GM18861 (cell line): ENCODE measurements at regions not wholly inside any gene's neighbourhood (a gene's known extent, or its start where the extent isn't known, plus 50 kb on each side); places are given as distances from the start of the nearest gene placed in this dataset.
A peak's percentile ranks its signal among the peaks of the same experiment; 100 is the strongest.

ENCODE experiments used
- ATAC-seq: cut with Tn5 transposase; IDR thresholded peaks from one replicate; pipeline ENCODE4 v1.9.1; 2021; ENCODE audit not compliant: unreplicated experiment

DNA sequence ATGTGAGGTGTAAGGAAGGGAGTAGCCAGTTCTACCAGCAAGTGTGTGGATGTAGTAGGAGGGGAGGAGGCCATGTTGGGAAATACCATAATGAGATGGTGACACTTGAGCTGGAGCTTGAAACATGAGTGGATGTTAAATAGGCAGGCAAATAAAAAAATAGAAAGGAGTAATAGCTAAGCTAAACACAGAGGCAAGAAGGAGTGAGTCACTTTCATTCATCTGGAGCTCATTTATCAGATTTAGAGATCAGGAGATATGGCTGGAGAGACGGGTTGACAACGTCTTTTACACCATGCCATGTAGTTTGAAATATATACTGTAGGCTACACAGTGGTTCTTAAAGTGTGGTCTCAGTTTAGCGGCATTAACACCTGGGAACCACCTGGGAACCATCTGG lies 390.5 kb downstream of the DIPK2A start:
- ATAC-seq, result no peak

DNA sequence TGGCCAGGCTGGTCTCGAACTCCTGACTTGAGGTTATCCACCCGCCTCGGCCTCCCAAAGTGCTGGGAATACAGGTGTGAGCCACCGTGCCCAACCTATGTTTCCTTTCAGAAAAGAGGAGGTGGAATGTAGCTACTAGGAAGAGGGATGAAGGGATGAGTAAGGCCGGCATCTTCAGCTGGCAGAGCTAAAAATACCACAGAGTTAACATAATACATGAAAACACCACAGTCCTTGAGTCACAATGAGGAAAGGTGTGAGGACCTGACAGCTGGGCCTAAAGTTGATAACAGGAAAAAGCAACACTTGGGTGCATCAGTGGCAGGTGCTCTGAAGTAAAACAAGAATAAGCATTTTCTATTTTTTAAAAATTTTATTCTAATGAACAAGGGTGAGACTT lies 392.2 kb downstream of the DIPK2A start:
- ATAC-seq, result no peak

DNA sequence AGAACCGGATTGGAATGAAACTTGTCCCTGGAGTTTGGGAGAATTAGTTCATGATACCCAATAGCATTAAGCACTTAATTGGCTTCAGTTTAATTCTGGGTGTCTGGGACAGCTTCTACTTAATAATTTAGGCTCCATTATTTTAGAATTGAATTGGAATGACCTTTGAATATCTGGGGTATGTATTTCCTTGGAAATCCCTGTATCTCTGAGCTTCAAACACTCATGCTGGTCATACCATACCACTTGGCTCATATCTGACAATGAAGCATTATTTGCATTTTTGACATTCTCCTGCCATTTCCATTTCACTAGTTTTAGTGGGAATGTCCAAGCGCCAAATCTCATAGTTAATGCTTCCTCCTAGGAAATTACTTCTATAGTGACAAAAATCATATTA lies 393.1 kb downstream of the DIPK2A start:
- no peak for ATAC-seq

DNA sequence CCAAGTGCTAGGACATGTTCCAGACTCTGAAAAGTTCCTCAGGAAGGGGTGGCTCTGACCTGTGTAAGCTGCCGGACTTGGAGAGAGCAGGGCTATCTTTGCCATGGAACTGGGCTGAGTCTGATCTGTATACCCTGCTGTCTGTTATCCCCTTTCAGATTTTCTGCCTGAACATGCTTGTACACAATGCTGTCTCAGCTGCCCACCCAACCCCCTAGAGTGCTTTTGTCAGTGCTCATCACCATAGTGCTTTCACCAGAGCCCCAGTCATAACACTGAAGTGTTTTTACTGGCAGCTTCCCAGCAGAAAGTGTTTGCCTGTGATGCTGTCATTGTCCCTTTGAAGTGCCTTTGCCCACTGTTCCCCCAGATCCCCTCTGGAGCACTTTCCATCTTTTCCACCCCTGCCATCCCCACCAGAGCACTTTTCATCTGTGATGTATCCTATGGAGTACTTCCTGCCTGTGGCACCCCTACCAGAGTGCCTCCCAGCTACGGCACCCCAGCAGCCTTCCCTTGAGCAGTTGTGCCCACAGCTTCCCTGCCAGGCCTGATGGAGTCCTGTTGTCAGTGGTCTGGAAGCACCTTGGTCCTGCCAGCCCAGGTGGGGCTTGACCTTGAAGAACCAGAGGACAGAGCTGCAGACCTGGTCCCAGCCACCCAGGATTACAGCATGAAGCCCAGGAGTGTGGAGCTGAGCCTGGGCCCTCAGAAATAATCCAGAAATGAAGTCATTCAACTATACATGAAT lies 397.7 kb downstream of the DIPK2A start:
- no peak for ATAC-seq

DNA sequence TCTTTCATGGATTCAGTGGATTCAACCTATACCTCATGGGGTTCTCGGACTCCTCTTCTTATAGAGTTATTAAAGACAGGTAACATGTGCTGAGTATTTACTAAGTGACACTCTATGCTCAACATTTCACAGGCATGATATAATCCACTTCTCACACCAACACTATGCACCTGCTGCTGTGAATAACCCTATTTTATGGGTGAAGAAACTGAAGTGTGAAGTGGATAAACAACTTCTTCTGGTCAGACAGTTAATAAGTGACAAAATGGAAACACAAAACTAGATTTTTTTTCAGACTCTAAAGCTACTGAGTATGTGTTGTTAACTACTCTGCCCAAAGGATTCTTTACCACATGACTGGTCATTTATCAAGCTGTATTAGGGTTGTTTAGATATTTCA lies 403.5 kb downstream of the DIPK2A start:
- ATAC-seq, result no peak

DNA sequence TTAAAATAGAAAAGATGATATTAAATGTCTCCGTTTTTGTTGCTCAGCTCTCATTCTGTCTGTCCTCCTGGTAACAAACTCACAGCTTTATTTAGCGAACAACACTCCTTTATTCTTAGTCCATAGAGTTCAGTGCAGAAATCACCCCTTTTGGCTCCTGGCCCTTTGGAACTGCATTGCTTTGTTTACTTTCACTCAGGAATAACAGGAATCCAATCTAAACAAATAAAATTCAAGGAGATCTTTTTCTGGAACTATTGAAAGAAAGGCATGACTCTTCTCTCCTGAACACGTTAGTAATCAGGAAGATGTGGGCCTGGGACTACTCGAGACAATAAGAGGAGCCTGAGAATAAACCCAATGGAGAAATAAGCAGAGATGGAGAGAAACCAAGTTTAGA lies 409.2 kb downstream of the DIPK2A start:
- ATAC-seq, result no peak

DNA sequence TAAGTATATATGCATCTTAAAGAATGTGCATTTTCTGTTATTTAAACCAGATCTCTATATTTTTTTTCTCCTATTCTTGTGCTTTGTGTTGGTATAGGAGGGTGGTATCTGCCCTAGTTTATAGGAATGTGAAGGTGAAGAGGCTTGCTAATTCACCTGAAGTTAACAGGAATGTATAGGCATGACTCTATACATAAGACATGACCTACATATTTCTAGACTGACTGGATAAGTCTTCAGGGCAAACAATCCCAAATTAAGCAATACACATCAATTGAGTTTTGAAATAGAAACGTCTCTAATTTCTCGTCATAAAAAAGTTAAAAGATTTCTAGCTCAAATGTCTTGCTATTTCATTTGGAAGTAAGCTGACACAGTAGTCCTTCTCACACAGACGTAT lies 410.0 kb downstream of the DIPK2A start:
- no peak for ATAC-seq

DNA sequence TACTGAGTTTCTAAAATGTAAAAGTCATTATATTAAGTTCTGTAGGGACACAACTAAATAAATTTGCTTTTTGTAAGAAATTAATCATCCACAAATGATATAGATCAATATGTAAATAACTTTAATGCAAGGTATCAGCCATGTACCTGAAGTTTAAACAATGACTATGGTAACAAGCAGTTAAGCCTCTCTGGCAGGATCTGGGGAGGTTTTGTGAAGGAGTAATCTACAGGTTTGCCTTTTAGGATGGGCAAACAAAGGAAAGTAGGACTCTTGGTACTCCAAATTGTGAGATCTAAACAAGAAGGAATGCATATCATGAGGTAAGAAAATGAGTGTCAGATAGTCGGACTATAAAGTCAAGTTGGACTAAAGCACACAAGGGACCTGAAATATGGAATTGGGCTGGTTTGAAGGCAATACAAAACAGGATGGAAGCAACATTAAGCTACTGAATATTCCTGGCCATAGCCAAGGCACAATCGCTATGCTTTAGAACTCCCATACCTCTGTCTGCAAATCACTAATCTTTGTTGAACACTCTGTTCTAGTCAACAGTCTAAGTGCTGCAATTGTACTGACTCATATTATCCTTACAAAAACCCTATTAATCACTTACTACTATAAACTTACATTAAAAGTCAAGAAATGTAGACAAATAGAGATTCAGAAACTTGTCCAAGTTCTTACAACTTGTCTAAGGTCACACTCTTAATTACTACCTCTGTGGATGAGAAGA lies 412.8 kb downstream of the DIPK2A start:
- ATAC-seq, result no peak

DNA sequence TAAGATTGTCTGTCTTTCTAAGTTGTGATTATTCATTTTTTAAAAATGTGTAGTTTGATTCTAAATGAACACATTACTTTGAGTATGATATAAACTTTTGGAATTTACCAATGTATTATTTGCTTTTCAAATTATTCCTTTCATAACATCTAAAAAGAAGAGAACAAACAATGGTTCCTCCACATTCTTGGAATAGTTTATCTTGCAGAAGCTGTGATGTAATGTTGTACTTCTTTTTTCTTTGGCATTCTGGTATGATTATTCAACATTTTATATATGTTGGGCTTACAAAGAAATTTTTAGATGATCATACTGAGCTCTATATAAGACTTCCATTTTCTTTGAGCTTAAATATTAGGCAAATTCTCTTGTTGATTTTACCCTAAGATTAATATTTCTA lies 419.2 kb downstream of the DIPK2A start:
- no peak for ATAC-seq

DNA sequence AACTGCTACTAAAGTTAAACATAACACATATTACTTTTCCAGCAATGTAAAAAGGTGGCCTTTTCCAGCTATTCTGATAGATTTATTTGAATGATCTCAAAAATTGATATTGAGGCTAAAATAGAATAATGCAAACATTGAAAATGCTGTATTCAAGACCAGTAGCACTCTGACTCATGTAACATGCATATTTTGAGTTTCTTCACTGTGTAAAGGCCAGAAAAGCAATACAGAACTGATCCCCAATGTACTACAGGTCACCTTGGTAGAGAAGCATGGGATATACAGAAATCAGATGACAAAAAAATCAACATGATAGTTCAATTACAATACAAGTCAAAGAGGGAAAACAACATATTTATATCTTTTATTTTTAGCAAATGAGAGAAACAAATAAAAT lies 419.6 kb downstream of the DIPK2A start:
- no peak for ATAC-seq

DNA sequence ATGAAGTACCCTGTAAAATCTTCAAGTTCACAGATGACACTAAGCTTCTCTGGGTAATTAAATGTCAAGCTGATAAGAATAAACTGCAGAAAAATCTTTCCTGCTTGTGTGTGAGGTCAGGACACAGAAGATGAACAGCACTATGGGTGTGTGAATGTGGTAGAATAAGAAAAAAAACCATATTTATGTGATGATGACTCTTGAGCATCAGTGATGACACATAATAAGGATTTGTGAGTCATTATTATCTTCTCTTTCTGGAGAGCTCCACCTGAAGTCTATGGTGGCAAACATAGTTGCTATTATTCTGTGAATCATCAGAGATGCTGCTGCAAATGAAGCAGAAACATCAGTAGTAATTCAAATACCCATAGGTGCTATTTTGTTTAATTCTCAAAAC lies 422.4 kb downstream of the DIPK2A start:
- no peak for ATAC-seq

DNA sequence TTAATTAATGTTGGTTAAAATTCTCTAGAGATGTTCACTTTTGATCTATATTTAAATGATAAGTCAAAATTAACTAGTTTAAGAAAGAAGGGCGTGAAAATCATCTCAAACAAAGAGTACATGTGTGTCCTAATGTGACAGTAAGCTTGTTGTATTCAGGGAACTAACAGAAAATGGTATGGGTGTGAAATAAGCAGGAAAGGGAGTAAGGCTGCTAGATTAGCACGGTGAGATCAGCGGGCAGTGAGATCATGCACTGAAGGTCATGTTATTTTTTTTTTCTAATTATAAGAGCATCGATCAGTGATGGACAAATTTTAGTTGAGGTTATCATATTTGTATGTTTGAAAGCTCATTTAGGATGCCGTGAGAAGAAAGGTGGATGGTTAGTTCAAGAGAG lies 430.8 kb downstream of the DIPK2A start:
- no peak for ATAC-seq

DNA sequence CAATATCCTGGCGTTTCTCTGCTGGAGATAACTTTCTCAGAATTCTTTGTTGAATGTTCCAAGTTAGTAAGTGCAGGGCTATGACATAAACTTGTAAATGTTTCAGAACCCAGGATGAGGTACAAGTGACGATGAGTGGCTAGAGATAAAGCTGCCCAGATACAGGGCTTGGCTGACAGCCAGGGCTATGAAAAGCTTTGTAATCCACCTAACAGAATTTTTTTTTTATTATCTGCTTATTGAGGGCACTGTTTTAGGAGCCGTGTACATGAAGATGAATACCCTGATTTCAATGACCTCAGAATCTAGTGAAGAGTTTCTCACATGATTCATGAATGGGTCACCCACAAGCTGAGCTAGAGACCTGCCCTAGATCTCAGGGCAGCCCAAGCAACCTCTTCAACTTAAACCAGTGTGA lies 431.4 kb downstream of the DIPK2A start:
- no peak for ATAC-seq

DNA sequence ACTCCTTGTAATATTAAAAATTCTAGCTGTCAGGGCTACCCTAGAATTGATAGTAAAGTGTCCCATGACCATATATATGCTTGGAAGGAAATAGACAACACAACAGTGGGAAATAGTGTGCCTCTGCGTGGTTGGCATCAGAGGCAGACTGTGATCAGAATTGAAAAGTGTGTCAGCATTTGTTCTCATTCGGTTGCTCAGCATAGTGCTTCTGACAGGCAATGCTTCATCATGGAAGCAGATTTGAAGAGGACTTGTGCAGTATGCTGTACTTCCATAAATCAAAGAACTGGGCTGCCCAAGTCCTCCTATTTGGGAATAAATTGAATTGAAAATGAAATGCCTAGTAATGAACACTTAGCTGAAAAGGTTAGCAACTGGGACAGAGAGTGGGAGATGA lies 435.7 kb downstream of the DIPK2A start:
- ATAC-seq, result no peak

DNA sequence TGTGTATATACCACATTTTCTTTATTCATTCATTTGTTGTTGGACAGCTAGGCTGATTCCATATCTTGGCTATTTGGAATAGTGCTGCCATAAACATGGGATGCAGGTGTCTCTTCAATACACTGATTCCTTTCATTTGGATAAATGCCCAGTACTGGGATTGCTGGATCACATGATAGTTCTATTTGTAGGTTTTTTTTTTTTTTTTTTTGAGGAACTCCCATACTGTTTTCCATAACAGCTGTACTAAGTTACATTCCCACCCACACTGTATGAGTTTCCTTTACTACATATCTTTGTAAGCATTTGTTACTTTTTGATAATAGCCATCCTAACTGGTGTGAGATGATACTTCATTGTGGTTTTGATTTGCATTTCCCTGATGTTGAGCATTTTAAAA lies 437.7 kb downstream of the DIPK2A start:
- ATAC-seq, result no peak

DNA sequence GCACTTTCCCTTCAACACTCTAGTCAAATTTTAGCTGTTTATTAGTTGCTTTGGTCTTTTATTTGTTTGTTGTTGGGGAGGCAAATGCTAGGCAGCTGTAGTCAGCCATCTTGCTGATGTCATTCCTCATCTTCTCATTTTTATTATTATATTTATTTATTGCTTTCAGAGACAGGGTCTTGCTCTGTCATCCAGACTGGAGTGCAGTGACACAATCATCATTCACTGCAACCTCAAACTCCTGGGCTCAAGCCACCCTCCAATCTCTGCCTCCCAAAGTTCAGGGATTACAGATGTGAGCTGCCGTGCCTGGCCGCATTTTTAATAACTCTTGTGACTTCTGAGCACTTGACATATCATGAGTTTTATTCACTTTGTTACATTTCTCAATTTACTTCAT lies 441.4 kb downstream of the DIPK2A start:
- no peak for ATAC-seq

DNA sequence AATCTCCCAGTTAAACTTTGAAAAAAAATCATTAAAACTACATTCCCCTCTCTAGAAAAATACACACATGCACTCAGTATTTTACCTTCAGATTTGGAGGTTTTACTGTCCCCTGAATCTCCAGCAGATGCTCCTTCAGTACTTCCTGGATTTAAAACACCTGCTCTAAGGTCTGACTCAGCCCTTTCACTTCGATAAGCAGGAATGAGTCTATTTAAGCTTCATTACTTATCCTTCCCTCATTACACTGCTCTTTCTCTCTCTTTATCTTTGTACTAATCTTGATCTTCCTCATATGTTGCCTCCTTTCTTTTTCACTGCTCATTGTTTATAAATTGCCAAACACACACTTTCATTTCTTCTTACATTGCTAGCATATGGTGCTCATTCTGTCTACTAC lies 443.9 kb downstream of the DIPK2A start:
- ATAC-seq, result no peak

DNA sequence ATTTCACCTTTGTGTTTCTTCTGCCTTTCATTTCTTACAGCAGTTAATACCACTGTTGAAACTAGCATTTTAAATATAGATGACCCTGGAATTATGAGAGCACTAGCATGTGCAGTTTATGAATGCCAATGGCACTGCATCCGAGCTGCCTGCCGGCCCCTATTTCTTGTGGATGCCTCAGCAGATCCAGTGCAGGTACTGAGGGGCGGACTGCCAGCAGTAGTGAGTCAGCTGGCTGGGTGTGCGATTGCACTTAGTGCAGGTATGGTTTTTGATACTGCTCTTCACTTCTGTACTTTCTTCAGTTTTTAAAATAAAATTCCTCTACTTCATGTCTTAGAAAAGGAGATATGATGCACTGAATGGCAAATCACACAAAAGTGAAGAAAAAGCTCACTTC lies 453.0 kb downstream of the DIPK2A start:
- ATAC-seq, result no peak

DNA sequence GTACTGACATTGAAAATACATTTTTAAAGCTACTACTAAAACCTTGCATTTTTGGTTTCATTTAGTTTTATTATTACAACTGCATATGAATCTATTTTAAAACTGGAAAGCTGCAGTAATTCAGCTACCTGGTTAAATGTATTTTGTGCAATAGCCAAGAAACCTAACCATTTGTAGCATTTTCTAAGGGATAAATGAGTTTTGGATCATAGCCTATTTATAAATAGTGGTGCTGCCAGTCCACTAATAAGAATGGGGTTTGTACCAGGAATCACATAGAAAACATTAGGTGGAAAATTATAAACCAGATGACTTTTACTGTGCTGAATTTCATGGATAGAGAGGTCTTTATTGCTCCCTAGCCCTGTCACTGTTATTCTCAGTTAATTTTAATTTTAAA lies 454.7 kb downstream of the DIPK2A start:
- ATAC-seq, result no peak

DNA sequence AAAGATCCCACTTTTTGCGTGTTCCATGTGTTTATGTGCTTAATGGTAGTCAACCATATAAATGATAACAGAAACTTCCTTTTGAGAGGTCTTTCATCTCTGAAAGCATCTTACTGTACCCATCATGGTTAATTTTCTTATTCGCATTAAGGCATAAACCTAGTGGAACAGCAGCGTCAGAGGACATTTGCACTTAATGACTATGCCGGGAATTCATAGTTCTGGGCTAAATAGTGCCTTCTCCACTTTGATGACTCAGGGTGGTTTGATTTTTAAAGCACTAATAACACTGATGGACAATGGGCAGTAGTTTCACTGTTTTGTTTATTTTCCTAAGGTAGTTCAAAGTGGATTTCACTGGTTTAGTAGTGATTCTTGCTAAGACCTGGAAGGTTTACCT lies 455.3 kb downstream of the DIPK2A start:
- no peak for ATAC-seq

DNA sequence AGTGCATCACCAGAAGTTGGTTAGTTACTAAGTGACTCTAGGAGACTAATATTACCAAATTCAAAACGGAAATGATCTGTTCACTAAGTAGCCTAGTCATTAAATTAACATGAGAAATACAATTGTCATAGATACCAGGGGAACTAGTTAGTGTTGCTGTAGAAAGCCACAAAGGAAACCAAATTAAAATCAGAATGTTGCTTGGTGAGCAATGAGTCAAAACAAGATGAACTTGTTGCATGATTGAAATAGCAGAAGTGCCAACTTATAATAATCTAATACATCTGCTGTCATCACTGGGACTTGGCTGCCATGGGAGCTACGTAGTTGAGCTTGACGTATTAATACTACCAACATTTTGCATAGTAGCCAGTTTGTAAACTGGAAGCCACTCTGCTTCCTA lies 458.1 kb downstream of the DIPK2A start:
- peak; percentile 83 for ATAC-seq

DNA sequence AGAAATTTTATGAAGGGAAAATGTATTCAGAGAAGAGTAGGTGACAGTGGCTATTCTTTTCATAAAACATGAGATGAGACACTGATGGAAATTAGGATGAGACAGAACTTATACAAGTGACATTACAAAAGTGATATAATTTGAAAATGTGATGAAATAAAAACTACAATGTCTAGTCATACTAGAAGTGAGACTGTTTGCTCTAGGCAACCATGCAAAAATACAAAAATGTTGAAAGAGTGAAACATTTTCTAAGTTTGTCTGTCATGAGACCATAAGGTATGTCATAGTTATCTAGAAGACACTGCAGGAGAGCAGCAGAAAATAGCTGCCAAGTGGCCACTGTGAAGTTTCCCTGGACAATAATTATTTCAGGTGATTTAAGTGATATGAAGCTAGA lies 459.5 kb downstream of the DIPK2A start:
- peak; percentile 33 for ATAC-seq

DNA sequence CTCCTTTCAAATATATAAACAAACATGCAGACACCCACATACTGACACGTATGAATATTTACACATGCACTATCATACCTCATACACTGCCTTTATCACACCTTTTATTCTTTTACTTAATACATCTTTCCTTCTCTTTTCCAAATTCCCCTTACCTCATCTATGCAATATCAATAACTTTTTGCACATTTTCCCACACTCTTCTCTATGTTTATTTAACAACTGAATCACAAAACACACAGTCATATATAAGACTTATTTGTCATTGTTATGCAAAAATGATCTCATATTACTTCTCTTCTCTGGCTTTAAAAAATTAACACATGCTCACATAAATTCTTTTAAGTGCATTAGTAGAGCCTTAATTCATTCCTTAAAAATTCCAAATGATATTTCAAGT lies 461.4 kb downstream of the DIPK2A start:
- no peak for ATAC-seq
